ENCODE measurements at regions not wholly inside any gene's neighbourhood (a gene's known extent, or its start where the extent isn't known, plus 50 kb on each side); places are given as distances from the start of the nearest gene placed in this dataset.

- no peak for TF ChIP-seq CTCF (IDR thresholded peaks at IDR 0.05; ENCODE audit: low read depth, low read length)
- in situ Hi-C loops (cut with HindIII; ENCODE audit: low sequenced_read_pairs), result no loop called here
- no peak for DNase-seq (ENCODE audit: low read depth, low spot score)
- H3K4me3 ChIP-seq (ENCODE audit: low read depth, low read length), result no peak overlapping the region
Measured at GRCh38 chr15:38823263-38823662, 258.6 kb upstream of the RASGRP1 start.

DNA sequence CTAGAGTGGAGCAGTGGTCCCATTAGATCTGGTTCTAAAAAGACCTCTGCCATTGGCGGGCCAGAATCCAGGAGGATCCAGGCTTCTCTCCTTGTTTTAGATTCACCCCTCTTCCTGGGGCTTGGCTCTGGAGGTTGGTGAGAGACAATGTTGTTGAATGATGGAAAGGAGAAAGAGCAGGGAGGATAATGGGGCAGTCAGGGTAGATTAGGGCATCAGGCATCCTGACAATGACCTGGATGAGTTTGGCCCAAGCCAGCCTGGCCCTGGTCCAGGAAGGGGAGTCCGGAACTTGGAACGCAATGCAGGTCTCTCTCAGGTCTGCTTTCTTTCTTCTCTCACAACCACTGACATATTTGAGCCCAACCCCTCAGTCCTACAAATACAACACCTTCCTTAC lies 260.1 kb upstream of the RASGRP1 start:
- no peak for DNase-seq (ENCODE audit: low read depth, low spot score)
- no peak overlapping the region for H3K4me3 ChIP-seq (ENCODE audit: low read depth, low read length)
- no peak for TF ChIP-seq CTCF (IDR thresholded peaks at IDR 0.05; ENCODE audit: low read depth, low read length)
- in situ Hi-C loops (cut with HindIII; ENCODE audit: low sequenced_read_pairs), result no loop called here

DNA sequence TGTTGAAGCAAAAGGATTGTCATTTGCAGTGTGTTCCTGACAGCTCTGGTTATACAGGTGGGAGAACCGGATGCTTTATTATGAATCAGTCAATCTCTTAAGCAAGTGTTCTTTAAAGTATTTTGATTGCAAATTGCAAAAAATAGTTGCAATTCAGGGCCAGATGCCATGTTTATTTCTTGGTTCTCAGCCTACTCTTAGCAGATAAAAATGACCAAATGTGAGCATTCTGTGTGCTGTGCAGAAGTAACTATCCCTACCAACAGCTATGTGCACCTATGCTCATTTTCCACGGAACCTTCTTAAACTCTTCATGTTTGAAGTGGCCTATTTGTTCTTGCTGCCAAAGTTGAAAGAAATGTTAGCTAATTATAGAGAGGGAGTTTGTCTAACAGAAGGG lies 262.3 kb upstream of the RASGRP1 start:
- no peak for DNase-seq (ENCODE audit: low read depth, low spot score)
- in situ Hi-C loops (cut with HindIII; ENCODE audit: low sequenced_read_pairs), result no loop called here
- no peak overlapping the region for H3K4me3 ChIP-seq (ENCODE audit: low read depth, low read length)
- TF ChIP-seq CTCF (IDR thresholded peaks at IDR 0.05; ENCODE audit: low read depth, low read length), result no peak

GRCh38 chr15:38828031-38828532 lies 263.5 kb upstream of the RASGRP1 start:
- no peak for DNase-seq (ENCODE audit: low read depth, low spot score)
- no peak overlapping the region for H3K4me3 ChIP-seq (ENCODE audit: low read depth, low read length)
- in situ Hi-C loops (cut with HindIII; ENCODE audit: low sequenced_read_pairs), result no loop called here
- no peak for TF ChIP-seq CTCF (IDR thresholded peaks at IDR 0.05; ENCODE audit: low read depth, low read length)

GRCh38 chr15:38829086-38829485 lies 264.5 kb upstream of the RASGRP1 start:
- no peak overlapping the region for H3K4me3 ChIP-seq (ENCODE audit: low read depth, low read length)
- no peak for TF ChIP-seq CTCF (IDR thresholded peaks at IDR 0.05; ENCODE audit: low read depth, low read length)
- in situ Hi-C loops (cut with HindIII; ENCODE audit: low sequenced_read_pairs), result no loop called here
- DNase-seq (ENCODE audit: low read depth, low spot score), result no peak

- no peak overlapping the region for H3K4me3 ChIP-seq (ENCODE audit: low read depth, low read length)
- no peak for TF ChIP-seq CTCF (IDR thresholded peaks at IDR 0.05; ENCODE audit: low read depth, low read length)
- no peak for DNase-seq (ENCODE audit: low read depth, low spot score)
- in situ Hi-C loops (cut with HindIII; ENCODE audit: low sequenced_read_pairs), result no loop called here
Measured at GRCh38 chr15:38842226-38842625, 277.6 kb upstream of the RASGRP1 start.

GRCh38 chr15:38843051-38843501 lies 278.5 kb upstream of the RASGRP1 start:
- TF ChIP-seq CTCF (IDR thresholded peaks at IDR 0.05; ENCODE audit: low read depth, low read length), result no peak
- DNase-seq (ENCODE audit: low read depth, low spot score), result peak; percentile 41
- in situ Hi-C loops (cut with HindIII; ENCODE audit: low sequenced_read_pairs), result no loop called here
- H3K4me3 ChIP-seq (ENCODE audit: low read depth, low read length), result no peak overlapping the region

Measured in astrocyte of the spinal cord (primary cell).